Stomach (tissue), 4 donors: ENCODE measurements at regions not wholly inside any gene's neighbourhood (a gene's known extent, or its start where the extent isn't known, plus 50 kb on each side); places are given as distances from the start of the nearest gene placed in this dataset.

Experiments
- EP300 ChIP-seq: sonication (generic); formaldehyde crosslinking; IDR thresholded peaks from one replicate; pipeline ENCODE4 v1.6.1; 2017; ENCODE audit warnings: antibody characterized with exemption
- POLR2A ChIP-seq, 4 donors: fragments of 450-650 bp; IDR thresholded peaks; one replicate each; pipeline ENCODE4 v1.6.1; 2016; ENCODE audit warnings: antibody characterized with exemption in 4 of 4, control low read depth in 2 of 4, mild to moderate bottlenecking in 1 of 4, moderate library complexity in 1 of 4
- POLR2AphosphoS5 ChIP-seq, 3 donors: sonication (generic); formaldehyde crosslinking; IDR thresholded peaks; one replicate each; pipeline ENCODE4 v1.6.1; 2016; ENCODE audit warnings: antibody characterized with exemption in 3 of 3
- TF ChIP-seq, protein P1 (sequence below), 7 experiments: fragments of 450-650 bp in 4 of 7; fragments of 200-600 bp in 3 of 7; sonication (generic) in 3 of 7; IDR thresholded peaks; one replicate each; pipeline ENCODE4 v1.5.1; 2016 to 2019; ENCODE audit warnings: antibody characterized with exemption in 7 of 7, control low read depth in 2 of 7, mild to moderate bottlenecking in 1 of 7

- TF ChIP-seq, protein P1, sequence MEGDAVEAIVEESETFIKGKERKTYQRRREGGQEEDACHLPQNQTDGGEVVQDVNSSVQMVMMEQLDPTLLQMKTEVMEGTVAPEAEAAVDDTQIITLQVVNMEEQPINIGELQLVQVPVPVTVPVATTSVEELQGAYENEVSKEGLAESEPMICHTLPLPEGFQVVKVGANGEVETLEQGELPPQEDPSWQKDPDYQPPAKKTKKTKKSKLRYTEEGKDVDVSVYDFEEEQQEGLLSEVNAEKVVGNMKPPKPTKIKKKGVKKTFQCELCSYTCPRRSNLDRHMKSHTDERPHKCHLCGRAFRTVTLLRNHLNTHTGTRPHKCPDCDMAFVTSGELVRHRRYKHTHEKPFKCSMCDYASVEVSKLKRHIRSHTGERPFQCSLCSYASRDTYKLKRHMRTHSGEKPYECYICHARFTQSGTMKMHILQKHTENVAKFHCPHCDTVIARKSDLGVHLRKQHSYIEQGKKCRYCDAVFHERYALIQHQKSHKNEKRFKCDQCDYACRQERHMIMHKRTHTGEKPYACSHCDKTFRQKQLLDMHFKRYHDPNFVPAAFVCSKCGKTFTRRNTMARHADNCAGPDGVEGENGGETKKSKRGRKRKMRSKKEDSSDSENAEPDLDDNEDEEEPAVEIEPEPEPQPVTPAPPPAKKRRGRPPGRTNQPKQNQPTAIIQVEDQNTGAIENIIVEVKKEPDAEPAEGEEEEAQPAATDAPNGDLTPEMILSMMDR (IDR thresholded peaks at IDR 0.05): no peak
- TF ChIP-seq POLR2AphosphoS5 (IDR thresholded peaks at IDR 0.05): no peak
- no peak for TF ChIP-seq EP300
- no peak for TF ChIP-seq POLR2A (IDR thresholded peaks at IDR 0.05)
These were observed 169.9 kb upstream of the PALMD start for GRCh38 chr1:99476058-99476457.
